ENCODE measurements at regions not wholly inside any gene's neighbourhood (a gene's known extent, or its start where the extent isn't known, plus 50 kb on each side); places are given as distances from the start of the nearest gene placed in this dataset.

- no peak for DNase-seq (ENCODE audit: low read depth, low spot score)
- in situ Hi-C loops (cut with HindIII; ENCODE audit: low pct_unique_long_range_greater_than_20kb, low sequenced_read_pairs) (no loop called here), intact Hi-C loops (cut with micrococcal nuclease; ENCODE audit: unreplicated experiment) (no loop called here)
- H3K27me3 ChIP-seq (ENCODE audit: control insufficient read depth, insufficient read depth, low read length) = no peaks in the 10 kb centered on the region
- TF ChIP-seq, protein P1, sequence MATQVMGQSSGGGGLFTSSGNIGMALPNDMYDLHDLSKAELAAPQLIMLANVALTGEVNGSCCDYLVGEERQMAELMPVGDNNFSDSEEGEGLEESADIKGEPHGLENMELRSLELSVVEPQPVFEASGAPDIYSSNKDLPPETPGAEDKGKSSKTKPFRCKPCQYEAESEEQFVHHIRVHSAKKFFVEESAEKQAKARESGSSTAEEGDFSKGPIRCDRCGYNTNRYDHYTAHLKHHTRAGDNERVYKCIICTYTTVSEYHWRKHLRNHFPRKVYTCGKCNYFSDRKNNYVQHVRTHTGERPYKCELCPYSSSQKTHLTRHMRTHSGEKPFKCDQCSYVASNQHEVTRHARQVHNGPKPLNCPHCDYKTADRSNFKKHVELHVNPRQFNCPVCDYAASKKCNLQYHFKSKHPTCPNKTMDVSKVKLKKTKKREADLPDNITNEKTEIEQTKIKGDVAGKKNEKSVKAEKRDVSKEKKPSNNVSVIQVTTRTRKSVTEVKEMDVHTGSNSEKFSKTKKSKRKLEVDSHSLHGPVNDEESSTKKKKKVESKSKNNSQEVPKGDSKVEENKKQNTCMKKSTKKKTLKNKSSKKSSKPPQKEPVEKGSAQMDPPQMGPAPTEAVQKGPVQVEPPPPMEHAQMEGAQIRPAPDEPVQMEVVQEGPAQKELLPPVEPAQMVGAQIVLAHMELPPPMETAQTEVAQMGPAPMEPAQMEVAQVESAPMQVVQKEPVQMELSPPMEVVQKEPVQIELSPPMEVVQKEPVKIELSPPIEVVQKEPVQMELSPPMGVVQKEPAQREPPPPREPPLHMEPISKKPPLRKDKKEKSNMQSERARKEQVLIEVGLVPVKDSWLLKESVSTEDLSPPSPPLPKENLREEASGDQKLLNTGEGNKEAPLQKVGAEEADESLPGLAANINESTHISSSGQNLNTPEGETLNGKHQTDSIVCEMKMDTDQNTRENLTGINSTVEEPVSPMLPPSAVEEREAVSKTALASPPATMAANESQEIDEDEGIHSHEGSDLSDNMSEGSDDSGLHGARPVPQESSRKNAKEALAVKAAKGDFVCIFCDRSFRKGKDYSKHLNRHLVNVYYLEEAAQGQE (IDR thresholded peaks at IDR 0.05; ENCODE audit: insufficient read depth in 1 of 2, low read depth in 2 of 2, low read length in 1 of 2) = no peak
- TF ChIP-seq SIN3A (IDR thresholded peaks at IDR 0.05; ENCODE audit: borderline replicate concordance, insufficient read depth, low read depth, low read length) (no peak), POLR2AphosphoS5 (IDR thresholded peaks at IDR 0.05; ENCODE audit: low read depth, low read length) (no peak), TCF7L2 (IDR thresholded peaks at IDR 0.05; ENCODE audit: low read depth, low read length) (no peak)
- TF ChIP-seq, protein P2, sequence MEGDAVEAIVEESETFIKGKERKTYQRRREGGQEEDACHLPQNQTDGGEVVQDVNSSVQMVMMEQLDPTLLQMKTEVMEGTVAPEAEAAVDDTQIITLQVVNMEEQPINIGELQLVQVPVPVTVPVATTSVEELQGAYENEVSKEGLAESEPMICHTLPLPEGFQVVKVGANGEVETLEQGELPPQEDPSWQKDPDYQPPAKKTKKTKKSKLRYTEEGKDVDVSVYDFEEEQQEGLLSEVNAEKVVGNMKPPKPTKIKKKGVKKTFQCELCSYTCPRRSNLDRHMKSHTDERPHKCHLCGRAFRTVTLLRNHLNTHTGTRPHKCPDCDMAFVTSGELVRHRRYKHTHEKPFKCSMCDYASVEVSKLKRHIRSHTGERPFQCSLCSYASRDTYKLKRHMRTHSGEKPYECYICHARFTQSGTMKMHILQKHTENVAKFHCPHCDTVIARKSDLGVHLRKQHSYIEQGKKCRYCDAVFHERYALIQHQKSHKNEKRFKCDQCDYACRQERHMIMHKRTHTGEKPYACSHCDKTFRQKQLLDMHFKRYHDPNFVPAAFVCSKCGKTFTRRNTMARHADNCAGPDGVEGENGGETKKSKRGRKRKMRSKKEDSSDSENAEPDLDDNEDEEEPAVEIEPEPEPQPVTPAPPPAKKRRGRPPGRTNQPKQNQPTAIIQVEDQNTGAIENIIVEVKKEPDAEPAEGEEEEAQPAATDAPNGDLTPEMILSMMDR (IDR thresholded peaks at IDR 0.05) = no peak
- H3K4me1 ChIP-seq (ENCODE audit: control insufficient read depth, insufficient read depth, low read length) = no peaks in the 10 kb centered on the region
- H3K27ac ChIP-seq (ENCODE audit: low read length) = no peak overlapping the region
- H3K36me3 ChIP-seq (ENCODE audit: control insufficient read depth, insufficient read depth, low read length) = no peaks in the 10 kb centered on the region
- ATAC-seq = no peak
- no TSS peak for BruUV-seq (replicated peaks)
- ChIA-PET POLR2A (no interaction called here), CTCF (no interaction called here)
- no peaks in the 10 kb centered on the region for H3K9me3 ChIP-seq (ENCODE audit: control insufficient read depth, insufficient read depth, low read depth, low read length)
- H3K4me3 ChIP-seq (ENCODE audit: low read depth in 2 of 2, low read length in 2 of 2) = no peak overlapping the region
Measured at GRCh38 chr17:45686250-45686649, 97.9 kb upstream of the CRHR1 start.

DNA sequence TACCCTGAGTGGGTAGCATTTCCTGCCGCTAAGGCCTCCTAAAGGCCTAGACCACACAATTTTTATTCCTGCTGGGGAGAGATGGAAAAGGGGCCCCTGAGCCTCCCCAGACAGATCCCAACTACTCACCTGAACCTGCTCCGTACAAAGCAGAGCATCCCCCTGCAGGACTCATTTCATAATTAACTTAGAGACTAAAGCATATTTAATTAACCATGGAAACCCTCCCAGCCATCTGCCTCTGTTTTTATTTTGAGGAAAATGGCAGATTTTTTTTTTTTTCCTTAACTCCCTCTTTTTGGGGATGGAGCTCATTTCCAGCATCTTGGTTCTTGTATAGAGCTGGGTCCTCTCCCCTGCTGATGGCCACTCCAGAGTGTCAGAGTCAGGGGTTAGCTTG lies 96.5 kb upstream of the CRHR1 start:
- ATAC-seq (no peak), DNase-seq (ENCODE audit: low read depth, low spot score) (no peak)
- no peaks in the 10 kb centered on the region for H3K36me3 ChIP-seq (ENCODE audit: control insufficient read depth, insufficient read depth, low read length)
- TF ChIP-seq, protein P1 (IDR thresholded peaks at IDR 0.05; ENCODE audit: insufficient read depth in 1 of 2, low read depth in 2 of 2, low read length in 1 of 2) = no peak
- TF ChIP-seq POLR2AphosphoS5 (IDR thresholded peaks at IDR 0.05; ENCODE audit: low read depth, low read length) = no peak
- TF ChIP-seq SIN3A (IDR thresholded peaks at IDR 0.05; ENCODE audit: borderline replicate concordance, insufficient read depth, low read depth, low read length) = no peak
- TF ChIP-seq TCF7L2 (IDR thresholded peaks at IDR 0.05; ENCODE audit: low read depth, low read length) = no peak
- TF ChIP-seq, protein P2 (IDR thresholded peaks at IDR 0.05) = no peak
- no peaks in the 10 kb centered on the region for H3K9me3 ChIP-seq (ENCODE audit: control insufficient read depth, insufficient read depth, low read depth, low read length)
- intact Hi-C loops (cut with micrococcal nuclease; ENCODE audit: unreplicated experiment) = no loop called here
- no peak overlapping the region for H3K27ac ChIP-seq (ENCODE audit: low read length)
- H3K4me1 ChIP-seq (ENCODE audit: control insufficient read depth, insufficient read depth, low read length) = no peaks in the 10 kb centered on the region
- no TSS peak for BruUV-seq (replicated peaks)
- ChIA-PET CTCF (no interaction called here), POLR2A (interaction anchor here (0.7 kb wide), 1 partner anchor 438 kb away, joined by 7 read pairs; no protein-coding TSS in a partner anchor)
- in situ Hi-C loops (cut with HindIII; ENCODE audit: low pct_unique_long_range_greater_than_20kb, low sequenced_read_pairs) = no loop called here
- H3K4me3 ChIP-seq (ENCODE audit: low read depth in 2 of 2, low read length in 2 of 2) = no peak overlapping the region
- no peaks in the 10 kb centered on the region for H3K27me3 ChIP-seq (ENCODE audit: control insufficient read depth, insufficient read depth, low read length)

Measured in Panc1 (cell line).